ENCODE measurements at regions not wholly inside any gene's neighbourhood (a gene's known extent, or its start where the extent isn't known, plus 50 kb on each side); places are given as distances from the start of the nearest gene placed in this dataset.

GRCh38 chr10:3312403-3312940 lies 139.9 kb upstream of the PITRM1 start:
- Mint-ChIP-seq H3K4me3 (no peak overlapping the region), H3K27ac (no peak overlapping the region), H3K27me3 (ENCODE audit: low read depth) (peaks cover 24% of the 10 kb centered on the region), H3K9me3 (peaks cover 7% of the 10 kb centered on the region), H3K36me3 (no peaks in the 10 kb centered on the region), H3K4me1 (peaks cover 7% of the 10 kb centered on the region)
- DNase-seq (ENCODE audit: low spot score in 2 of 2, unreplicated experiment in 2 of 2): no peak
- no peak for TF ChIP-seq CTCF (IDR thresholded peaks at IDR 0.05; ENCODE audit: unreplicated experiment)

DNA sequence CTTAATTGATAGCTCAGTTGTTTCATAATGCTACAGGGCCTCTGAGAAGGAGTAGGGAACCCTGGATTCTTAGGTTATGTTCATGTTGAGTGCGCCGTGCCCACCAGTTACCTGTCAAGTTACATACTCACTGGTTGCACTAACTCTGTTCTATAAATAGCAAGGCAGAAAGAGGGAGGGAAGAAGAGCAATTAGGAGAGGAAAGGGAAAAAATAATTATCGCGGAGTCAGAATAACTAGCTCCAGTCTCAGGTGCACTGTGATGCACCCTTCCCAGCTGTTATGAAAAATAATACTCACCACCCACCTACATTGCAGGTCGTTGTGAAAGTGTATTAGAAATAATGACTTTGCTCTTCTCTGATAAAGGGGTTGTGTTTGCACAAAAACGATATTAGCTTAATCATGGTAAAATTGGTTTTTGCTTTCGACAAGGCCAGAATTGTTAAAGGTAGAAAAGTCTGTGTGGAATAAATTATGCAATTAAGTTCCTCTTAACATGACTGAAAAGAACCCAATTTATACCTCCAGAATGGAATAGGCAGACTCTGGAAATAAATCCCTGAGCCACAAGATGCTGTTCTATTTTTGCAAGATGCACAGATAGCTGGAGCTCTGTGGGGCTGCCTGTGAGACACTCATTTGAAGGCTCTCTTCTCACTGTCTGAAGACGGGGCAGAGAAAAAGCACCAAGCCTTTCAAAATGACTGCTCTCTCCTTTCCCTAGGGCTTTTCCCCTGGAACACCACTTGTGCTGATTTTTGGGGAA lies 137.6 kb upstream of the PITRM1 start:
- peaks cover 7% of the 10 kb centered on the region for H3K4me1 Mint-ChIP-seq
- no peaks in the 10 kb centered on the region for H3K36me3 Mint-ChIP-seq
- no peak for DNase-seq (ENCODE audit: low spot score in 2 of 2, unreplicated experiment in 2 of 2)
- no peak overlapping the region for H3K4me3 Mint-ChIP-seq
- H3K27ac Mint-ChIP-seq: no peak overlapping the region
- H3K27me3 Mint-ChIP-seq (ENCODE audit: low read depth): peaks cover 20% of the 10 kb centered on the region
- peaks cover 7% of the 10 kb centered on the region for H3K9me3 Mint-ChIP-seq
- TF ChIP-seq CTCF (IDR thresholded peaks at IDR 0.05; ENCODE audit: unreplicated experiment): no peak

DNA sequence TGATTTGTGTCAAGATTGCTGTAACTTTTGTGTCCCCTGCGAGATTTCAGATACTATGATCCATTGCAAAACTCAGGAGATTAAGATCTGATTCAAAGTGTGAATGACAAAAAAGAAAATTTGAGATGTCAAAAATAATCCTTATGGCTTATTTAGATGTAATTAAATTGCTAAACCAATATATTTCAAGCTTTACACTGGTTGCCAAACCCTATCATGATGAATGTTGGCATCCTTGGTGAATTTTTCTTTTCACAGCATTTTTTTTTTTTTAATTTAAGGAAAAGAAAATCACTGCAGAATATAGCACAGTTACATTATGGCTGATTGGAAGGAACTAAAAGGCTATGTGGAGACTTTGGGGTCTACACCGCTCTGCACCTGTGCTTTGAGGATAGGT lies 133.5 kb upstream of the PITRM1 start:
- no peak overlapping the region for H3K27ac Mint-ChIP-seq
- TF ChIP-seq CTCF (IDR thresholded peaks at IDR 0.05; ENCODE audit: unreplicated experiment): no peak
- no peak overlapping the region for H3K4me3 Mint-ChIP-seq
- DNase-seq (ENCODE audit: low spot score in 2 of 2, unreplicated experiment in 2 of 2): no peak
- no peaks in the 10 kb centered on the region for H3K27me3 Mint-ChIP-seq (ENCODE audit: low read depth)
- H3K36me3 Mint-ChIP-seq: no peaks in the 10 kb centered on the region
- peaks cover 16% of the 10 kb centered on the region for H3K9me3 Mint-ChIP-seq
- H3K4me1 Mint-ChIP-seq: peaks cover 2% of the 10 kb centered on the region

DNA sequence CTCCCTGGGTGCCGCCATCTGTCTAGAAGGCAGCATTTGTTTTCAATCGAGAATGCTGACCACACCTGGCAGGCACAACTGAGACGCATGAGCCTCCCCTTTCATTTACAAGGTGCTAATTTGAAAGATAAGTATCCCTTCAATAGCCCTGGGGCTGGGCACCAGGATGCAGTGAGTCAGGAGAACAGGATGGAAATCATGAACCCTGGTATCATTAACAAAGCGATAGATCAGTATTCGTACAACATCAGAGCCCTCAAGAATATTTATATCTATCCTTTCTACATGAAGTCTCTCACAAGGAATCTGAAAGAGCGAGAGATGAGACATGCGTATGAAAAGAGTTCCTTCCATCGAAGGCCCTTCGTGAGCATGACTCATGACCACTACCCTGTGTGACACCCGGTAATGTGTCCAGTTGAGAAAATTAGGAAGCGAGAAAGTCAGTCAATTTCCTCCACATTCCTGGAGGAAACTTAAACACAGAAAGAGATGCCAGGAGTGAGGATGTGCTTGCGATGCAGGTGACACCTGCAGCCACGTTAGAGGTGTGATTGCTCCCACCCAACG lies 123.1 kb upstream of the PITRM1 start:
- no peak for DNase-seq (ENCODE audit: low spot score in 2 of 2, unreplicated experiment in 2 of 2)
- Mint-ChIP-seq H3K9me3 (peaks cover 9% of the 10 kb centered on the region), H3K27me3 (ENCODE audit: low read depth) (peaks cover 22% of the 10 kb centered on the region), H3K27ac (no peak overlapping the region), H3K4me3 (no peak overlapping the region), H3K4me1 (peaks cover 31% of the 10 kb centered on the region), H3K36me3 (peaks cover 5% of the 10 kb centered on the region)
- TF ChIP-seq CTCF (IDR thresholded peaks at IDR 0.05; ENCODE audit: unreplicated experiment): no peak

DNA sequence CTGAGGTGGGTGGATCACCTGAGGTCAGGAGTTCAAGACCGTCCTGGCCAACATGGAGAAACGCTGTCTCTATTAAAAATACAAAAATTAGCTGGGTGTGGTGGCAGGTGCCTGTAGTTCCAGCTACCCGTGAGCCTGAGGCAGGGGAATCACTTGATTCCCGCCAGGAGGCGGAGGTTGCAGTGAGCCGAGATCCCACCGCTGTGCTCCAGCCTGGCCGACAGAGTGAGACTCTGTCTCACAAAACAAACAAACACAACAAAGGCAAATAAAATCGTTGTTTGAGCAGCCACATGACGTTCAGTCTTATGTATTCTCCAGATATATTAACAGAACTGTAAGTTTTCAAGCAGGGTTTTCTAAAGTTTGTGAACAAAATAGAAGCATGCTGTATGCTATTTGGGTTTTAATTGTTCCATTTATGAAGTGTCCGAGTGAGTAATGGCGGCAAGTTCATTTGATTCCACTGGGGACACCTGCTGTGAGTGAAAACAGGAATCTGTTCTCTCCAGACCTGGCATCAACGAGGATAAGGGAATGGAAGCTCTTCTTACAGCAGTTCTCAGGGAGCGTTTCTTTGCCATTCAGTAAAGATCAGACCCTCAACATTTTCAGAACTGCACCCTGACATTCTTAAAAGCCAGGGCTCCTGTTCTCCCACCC lies 122.5 kb upstream of the PITRM1 start:
- peaks cover 1% of the 10 kb centered on the region for H3K36me3 Mint-ChIP-seq
- no peak overlapping the region for H3K27ac Mint-ChIP-seq
- DNase-seq (ENCODE audit: low spot score in 2 of 2, unreplicated experiment in 2 of 2): no peak
- H3K9me3 Mint-ChIP-seq: peaks cover 5% of the 10 kb centered on the region
- peaks cover 22% of the 10 kb centered on the region for H3K27me3 Mint-ChIP-seq (ENCODE audit: low read depth)
- no peak for TF ChIP-seq CTCF (IDR thresholded peaks at IDR 0.05; ENCODE audit: unreplicated experiment)
- no peak overlapping the region for H3K4me3 Mint-ChIP-seq
- peaks cover 27% of the 10 kb centered on the region for H3K4me1 Mint-ChIP-seq

All from mesothelial cell of epicardium (in vitro differentiated cells).